SK-N-SH (cell line): ENCODE measurements at regions not wholly inside any gene's neighbourhood (a gene's known extent, or its start where the extent isn't known, plus 50 kb on each side); places are given as distances from the start of the nearest gene placed in this dataset.

Experiments used
- CTCF ChIA-PET: fragments of 300-600, 350-600 bp; formaldehyde crosslinking; extraction: SDS; loops from one replicate; lab custom pipeline; 2021; lab: Yijun Ruan, JAX
- POLR2A ChIA-PET: fragments of 350-600 bp; sonication (Branson Sonifier 250); formaldehyde crosslinking; extraction: SDS; loops from one replicate; lab custom pipeline; 2020; ENCODE audit warnings: antibody characterized with exemption, inconsistent platforms; lab: Yijun Ruan, JAX
- DNase-seq: peaks from one replicate; pipeline ENCODE4 v3.0.0; 2012
- H2AFZ ChIP-seq: fragments of 200-600 bp; sonication (generic); 2 replicates; pipeline ENCODE4 v1.8.1; 2016; ENCODE audit warnings: antibody characterized with exemption, mild to moderate bottlenecking, low read depth
- H3F3A ChIP-seq: fragments of 200-600 bp; sonication (generic); replicated peaks from 2 replicates; pipeline ENCODE3; 2016; ENCODE audit warnings: antibody characterized with exemption, mild to moderate bottlenecking; ENCODE audit not compliant: insufficient read depth
- H3K27ac ChIP-seq, 2 experiments: fragments of 200-500 bp in 1 of 2; fragments of 200-600 bp in 1 of 2; sonication (Bioruptor generic) in 1 of 2; sonication (generic), shearing (Covaris generic) in 1 of 2; 2 replicates each; pipeline versions ENCODE4 v1.5.1 to v1.6.1; 2014 to 2016; ENCODE audit warnings: low read depth in 2 of 2, inconsistent platforms in 1 of 2, low read length in 1 of 2, mild to moderate bottlenecking in 1 of 2, mixed read lengths in 1 of 2
- H3K27me3 ChIP-seq: fragments of 200-600 bp; sonication (generic), shearing (Covaris generic); 2 replicates; pipeline ENCODE4 v1.6.1; 2016; ENCODE audit warnings: mixed run types; ENCODE audit not compliant: insufficient read depth
- H3K36me3 ChIP-seq, 2 experiments: fragments of 200-500 bp in 1 of 2; fragments of 200-600 bp in 1 of 2; sonication (Bioruptor generic) in 1 of 2; sonication (generic) in 1 of 2; replicated peaks in 1 of 2; 2 replicates each; pipeline versions ENCODE3 to v1.5.1; 2014 to 2016; ENCODE audit warnings: low read length in 1 of 2, mild to moderate bottlenecking in 1 of 2; ENCODE audit not compliant: insufficient read depth in 2 of 2, control insufficient read depth in 1 of 2
- H3K4me1 ChIP-seq, 2 experiments: fragments of 200-500 bp in 1 of 2; fragments of 200-600 bp in 1 of 2; sonication (Bioruptor generic) in 1 of 2; sonication (generic), shearing (Covaris generic) in 1 of 2; 2 replicates each; pipeline versions ENCODE4 v1.5.1 to v1.6.1; 2014 to 2016; ENCODE audit warnings: low read depth in 1 of 2, low read length in 1 of 2, mixed run types in 1 of 2; ENCODE audit not compliant: insufficient read depth in 2 of 2, control insufficient read depth in 1 of 2
- H3K4me2 ChIP-seq: fragments of 200-600 bp; sonication (generic), shearing (Covaris generic); 2 replicates; pipeline ENCODE4 v1.6.1; 2017; ENCODE audit warnings: mixed run types
- H3K4me3 ChIP-seq, 2 experiments: fragments of 200-500 bp in 1 of 2; fragments of 200-600 bp in 1 of 2; sonication (Bioruptor generic) in 1 of 2; sonication (generic), shearing (Covaris generic) in 1 of 2; 2 replicates each; pipeline versions ENCODE4 v1.5.1 to v1.8.1; 2014 to 2016; ENCODE audit warnings: low read depth in 2 of 2, inconsistent platforms in 1 of 2, low read length in 1 of 2, mild to moderate bottlenecking in 1 of 2, mixed read lengths in 1 of 2, moderate library complexity in 1 of 2
- H3K79me2 ChIP-seq: fragments of 200-600 bp; sonication (generic); 2 replicates; pipeline ENCODE4 v1.8.1; 2017; ENCODE audit warnings: mild to moderate bottlenecking; ENCODE audit not compliant: insufficient read depth
- H3K9ac ChIP-seq: fragments of 200-600 bp; sonication (generic); 2 replicates; pipeline ENCODE4 v1.6.1; 2017; ENCODE audit warnings: mixed run types
- H3K9me2 ChIP-seq: fragments of 200-600 bp; sonication (generic); 2 replicates; pipeline ENCODE4 v1.6.1; 2017; ENCODE audit warnings: mixed run types
- H3K9me3 ChIP-seq: fragments of 200-600 bp; sonication (generic); 2 replicates; pipeline ENCODE4 v1.6.1; 2017; ENCODE audit warnings: mixed run types, mild to moderate bottlenecking, moderate library complexity
- H4K20me1 ChIP-seq: fragments of 200-600 bp; sonication (generic); 2 replicates; pipeline ENCODE4 v1.6.1; 2017; ENCODE audit warnings: mild to moderate bottlenecking, mixed run types; ENCODE audit not compliant: insufficient read depth
- CTCF ChIP-seq: fragments of 200-600 bp; sonication (generic); IDR thresholded peaks from 2 replicates; pipeline ENCODE4 v1.6.1; 2017; ENCODE audit warnings: antibody characterized with exemption, mild to moderate bottlenecking, moderate library complexity
- EP300 ChIP-seq, 2 experiments: IDR thresholded peaks; 2 replicates each; pipeline versions ENCODE4 v1.4.0 to v1.6.1; 2012; ENCODE audit warnings: borderline replicate concordance in 1 of 2, low read depth in 1 of 2, low read length in 1 of 2
- EZH2phosphoT487 ChIP-seq: fragments of 200-600 bp; sonication (generic); IDR thresholded peaks from 2 replicates; pipeline ENCODE4 v1.6.1; 2017; ENCODE audit warnings: low read depth, mixed run types, mild to moderate bottlenecking, antibody characterized with exemption, moderate library complexity, borderline replicate concordance
- FOSL2 ChIP-seq: IDR thresholded peaks from 2 replicates; pipeline ENCODE4 v1.4.0; 2012; ENCODE audit warnings: low read depth, mild to moderate bottlenecking, moderate library complexity, borderline replicate concordance
- FOXJ3 ChIP-seq: sonication (generic); formaldehyde crosslinking; IDR thresholded peaks from 2 replicates; pipeline ENCODE4 v1.5.1; 2020; ENCODE audit warnings: mild to moderate bottlenecking, missing genetic modification reagents
- FOXM1 ChIP-seq: IDR thresholded peaks from 2 replicates; pipeline ENCODE4 v1.4.0; 2012; ENCODE audit warnings: low read depth, mild to moderate bottlenecking
- IRF3 ChIP-seq: fragments of 150-350 bp; IDR thresholded peaks from 2 replicates; pipeline ENCODE4 v1.6.1; 2016; ENCODE audit warnings: mild to moderate bottlenecking, low read depth, low read length
- JUND ChIP-seq: IDR thresholded peaks from 2 replicates; pipeline ENCODE4 v1.4.0; 2012
- MAX ChIP-seq: IDR thresholded peaks from 2 replicates; pipeline ENCODE4 v1.4.0; 2012; ENCODE audit warnings: low read depth
- MEF2A ChIP-seq: IDR thresholded peaks from 2 replicates; pipeline ENCODE4 v1.4.0; 2012; ENCODE audit warnings: low read depth, borderline replicate concordance
- MXI1 ChIP-seq: IDR thresholded peaks from 2 replicates; pipeline ENCODE4 v1.6.1; 2012; ENCODE audit warnings: mild to moderate bottlenecking, low read depth, low read length, improper control_type of control experiment
- PBX3 ChIP-seq: IDR thresholded peaks from 2 replicates; pipeline ENCODE4; 2012
- RAD21 ChIP-seq: IDR thresholded peaks from 2 replicates; pipeline ENCODE4 v1.6.1; 2012; ENCODE audit warnings: mild to moderate bottlenecking, low read length
- REST ChIP-seq: IDR thresholded peaks from 2 replicates; pipeline ENCODE4 v1.6.1; 2012; ENCODE audit warnings: mild to moderate bottlenecking, low read depth, low read length, moderate library complexity
- TEAD4 ChIP-seq: IDR thresholded peaks from 2 replicates; pipeline ENCODE4 v1.4.0; 2012; ENCODE audit warnings: mild to moderate bottlenecking, borderline replicate concordance; ENCODE audit not compliant: insufficient read depth
- USF1 ChIP-seq: IDR thresholded peaks from 2 replicates; pipeline ENCODE4 v1.4.0; 2012; ENCODE audit warnings: low read depth, borderline replicate concordance
- WGBS: methylation state at CpG from one replicate; pipeline ENCODE4 v1.1.6; 2017; ENCODE audit warnings: low lambda C conversion rate; 5-methylcytosine and 5-hydroxymethylcytosine counted together

GRCh38 chr2:103264058-103264768 lies 502.4 kb downstream of the TMEM182 start:
- Histone ChIP-seq H3K27me3 (no peaks in the 10 kb centered on the region), H3K9me2 (no peaks in the 10 kb centered on the region), H3K4me2 (no peak overlapping the region), H3K9me3 (no peaks in the 10 kb centered on the region), H3K36me3 (no peaks in the 10 kb centered on the region), H4K20me1 (no peaks in the 10 kb centered on the region), H3F3A (no peaks in the 10 kb centered on the region), H3K79me2 (no peaks in the 10 kb centered on the region), H3K27ac (no peak overlapping the region), H3K4me3 (no peak overlapping the region), H2AFZ (no peak overlapping the region), H3K4me1 (no peaks in the 10 kb centered on the region), H3K9ac (no peak overlapping the region)
- WGBS: 2% methylated on average over 5 of the region's 5 CpGs
- ChIA-PET POLR2A (no interaction called here), CTCF (no interaction called here)
- no peak for DNase-seq
- TF ChIP-seq RAD21 (no peak), PBX3 (no peak), FOXM1 (no peak), TEAD4 (no peak), EP300 (IDR thresholded peaks at IDR 0.05; ENCODE audit: borderline replicate concordance in 1 of 2, low read depth in 1 of 2, low read length in 1 of 2) (no peak), MEF2A (no peak), CTCF (no peak), USF1 (no peak), EZH2phosphoT487 (no peak), MXI1 (no peak), IRF3 (no peak), MAX (no peak), JUND (no peak), REST (no peak), FOXJ3 (no peak), FOSL2 (no peak)
